Lung (tissue), 11 donors: ENCODE measurements at regions not wholly inside any gene's neighbourhood (a gene's known extent, or its start where the extent isn't known, plus 50 kb on each side); places are given as distances from the start of the nearest gene placed in this dataset.

Experiments
- ATAC-seq: fragments of 200-7000 bp; cut with Tn5 transposase; one replicate; pipeline ENCODE4 v1.9.1; 2020; ENCODE audit warnings: moderate number of reproducible peaks; ENCODE audit not compliant: insufficient read depth, low FRiP score
- DNase-seq, 3 donors: peaks; one replicate each; pipeline ENCODE4 v3.0.0-alpha.2; 2013 to 2017
- H3K27ac ChIP-seq, 2 donors: one replicate each; pipeline ENCODE4 v1.5.1; 2013; ENCODE audit warnings: mild to moderate bottlenecking in 2 of 2, moderate library complexity in 2 of 2, control low read depth in 1 of 2, inconsistent platforms in 1 of 2, low read depth in 1 of 2, low read length in 1 of 2
- H3K27me3 ChIP-seq, 3 donors: one replicate each; pipeline ENCODE4 v1.5.1; 2013; ENCODE audit warnings: low read length in 2 of 3; ENCODE audit not compliant: control insufficient read depth in 3 of 3, insufficient read depth in 3 of 3
- H3K36me3 ChIP-seq, 4 donors: one replicate each; pipeline ENCODE4 v1.5.1; 2013; ENCODE audit warnings: low read length in 4 of 4, mild to moderate bottlenecking in 1 of 4, moderate library complexity in 1 of 4; ENCODE audit not compliant: control insufficient read depth in 4 of 4, insufficient read depth in 4 of 4
- H3K4me1 ChIP-seq, 5 donors: one replicate each; pipeline ENCODE4 v1.5.1; 2013; ENCODE audit warnings: low read length in 5 of 5, mild to moderate bottlenecking in 2 of 5, moderate library complexity in 1 of 5; ENCODE audit not compliant: control insufficient read depth in 5 of 5, insufficient read depth in 5 of 5
- H3K4me3 ChIP-seq: one replicate; pipeline ENCODE4 v1.5.1; 2013; ENCODE audit warnings: mild to moderate bottlenecking, control low read depth, moderate library complexity
- H3K9ac ChIP-seq, 2 donors: one replicate each; pipeline ENCODE4 v1.5.1; 2013; ENCODE audit warnings: low read length in 2 of 2, control low read depth in 1 of 2; ENCODE audit not compliant: insufficient read depth in 1 of 2
- H3K9me3 ChIP-seq, 4 donors: one replicate each; pipeline ENCODE4 v1.5.1; 2013; ENCODE audit warnings: low read length in 3 of 4, mild to moderate bottlenecking in 1 of 4, moderate library complexity in 1 of 4; ENCODE audit not compliant: control insufficient read depth in 4 of 4, insufficient read depth in 3 of 4
- CTCF ChIP-seq: IDR thresholded peaks from 2 replicates; pipeline ENCODE4 v1.5.1; 2012; ENCODE audit warnings: mild to moderate bottlenecking; ENCODE audit errors: control extremely low read depth, extremely low read depth
- WGBS, 2 donors: extraction: QIAGEN DNeasy Blood & Tissue Kit; methylation state at CpG; one replicate each; pipeline ENCODE4 v1.1.7; 2013; 5-methylcytosine and 5-hydroxymethylcytosine counted together
- donor health status: control.
- donor health status: control.
- donor health status: Bipolar disorder and iron deficiency.
- donor health status: healthy.
- donor health status: DM: yes; HTN: yes; CAD: no.

DNA sequence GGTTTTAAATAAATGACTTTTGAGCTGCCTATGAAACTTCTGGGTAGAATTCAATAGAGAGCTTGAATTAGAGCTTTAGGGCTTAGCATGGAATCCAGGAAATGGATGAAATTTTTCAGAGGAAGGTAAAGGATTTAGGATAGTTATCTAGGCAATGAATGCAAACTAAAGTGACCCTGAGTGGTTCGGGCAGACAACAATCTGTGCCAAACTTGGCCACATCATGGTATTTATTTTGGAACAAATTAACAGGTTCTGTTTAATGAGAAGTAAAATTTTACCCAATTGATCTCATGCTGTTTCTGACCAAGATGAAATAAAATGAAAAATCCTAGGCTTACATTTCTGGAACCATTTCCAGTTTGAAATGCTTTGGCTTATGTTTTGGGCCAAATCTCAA, 934.4 kb downstream of the MAT2B start:
- H3K27ac ChIP-seq = no peak overlapping the region
- H3K9ac ChIP-seq = no peak overlapping the region
- H3K36me3 ChIP-seq = no peaks in the 10 kb centered on the region
- no peak for TF ChIP-seq CTCF
- DNase-seq (no peak), ATAC-seq (no peak)
- H3K9me3 ChIP-seq = no peaks in the 10 kb centered on the region
- no peaks in the 10 kb centered on the region for H3K4me1 ChIP-seq
- 60 to 69% methylated on average over 1 of the region's 1 CpG for WGBS, 2 donors
- no peak overlapping the region for H3K4me3 ChIP-seq
- H3K27me3 ChIP-seq = peaks cover 0 to 2% (median 0%) of the 10 kb centered on the region in 3 donors

DNA sequence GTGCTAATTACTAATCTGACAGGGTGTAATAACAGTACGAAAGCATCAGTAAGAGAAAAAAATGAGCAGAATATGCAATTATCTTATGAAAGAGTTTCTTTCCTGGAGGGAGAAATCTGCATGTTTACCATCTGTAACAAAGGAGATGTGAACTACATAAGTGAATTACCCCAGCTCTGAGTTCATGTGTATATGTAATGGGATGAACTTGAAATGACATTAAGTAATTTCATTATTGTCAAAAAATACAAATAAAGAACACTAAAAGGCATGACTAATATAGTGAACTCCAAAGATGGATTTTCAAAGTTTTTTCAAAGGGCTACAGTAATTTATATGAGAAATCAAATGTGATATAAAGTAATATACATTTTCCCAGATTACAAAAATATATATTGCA, 944.0 kb downstream of the MAT2B start:
- 77 to 82% methylated on average over 1 of the region's 1 CpG for WGBS, 2 donors
- Histone ChIP-seq H3K27me3 (no peaks in the 10 kb centered on the region), H3K4me3 (no peak overlapping the region), H3K36me3 (no peaks in the 10 kb centered on the region), H3K9ac (no peak overlapping the region), H3K9me3 (peaks cover 0 to 3% (median 0%) of the 10 kb centered on the region in 4 donors), H3K27ac (no peak overlapping the region), H3K4me1 (no peaks in the 10 kb centered on the region)
- no peak for TF ChIP-seq CTCF
- DNase-seq (no peak), ATAC-seq (no peak)

DNA sequence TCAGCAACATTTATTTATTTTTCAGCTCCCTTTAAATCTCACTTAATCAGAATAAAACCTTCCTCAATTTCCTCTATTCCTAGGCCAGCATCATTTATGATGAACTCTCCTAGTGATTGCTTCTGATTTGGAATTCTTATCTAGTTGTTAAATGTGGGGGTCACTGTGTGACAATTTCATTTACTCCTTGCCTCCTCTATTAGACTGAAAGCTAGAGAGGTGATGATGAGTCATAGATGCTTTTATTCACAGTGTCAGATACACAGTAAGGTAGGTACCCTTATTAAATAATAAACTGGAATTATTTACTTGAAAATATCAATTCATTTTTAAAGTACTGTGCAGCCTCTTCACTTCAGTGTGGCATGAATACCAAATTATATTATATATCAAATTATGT, 960.6 kb downstream of the MAT2B start:
- no peak for TF ChIP-seq CTCF
- Histone ChIP-seq H3K36me3 (no peaks in the 10 kb centered on the region), H3K9me3 (peaks cover 0 to 2% (median 0%) of the 10 kb centered on the region in 4 donors), H3K27ac (no peak overlapping the region), H3K9ac (no peak overlapping the region), H3K27me3 (no peaks in the 10 kb centered on the region), H3K4me3 (no peak overlapping the region), H3K4me1 (no peaks in the 10 kb centered on the region)
- ATAC-seq = no peak
- DNase-seq = no peak

- H3K27ac ChIP-seq = no peak overlapping the region
- no peak for DNase-seq
- no peaks in the 10 kb centered on the region for H3K4me1 ChIP-seq
- no peak overlapping the region for H3K4me3 ChIP-seq
- peaks cover 0 to 2% (median 0%) of the 10 kb centered on the region in 4 donors for H3K9me3 ChIP-seq
- H3K27me3 ChIP-seq = no peaks in the 10 kb centered on the region
- no peaks in the 10 kb centered on the region for H3K36me3 ChIP-seq
- TF ChIP-seq CTCF = no peak
- ATAC-seq = no peak
- H3K9ac ChIP-seq = no peak overlapping the region
- 65 to 74% methylated on average over 1 of the region's 1 CpG for whole genome bisulfite sequencing, 2 donors
These were observed 964.9 kb downstream of the MAT2B start for GRCh38 chr5:164470312-164470711.
